ENCODE measurements at regions not wholly inside any gene's neighbourhood (a gene's known extent, or its start where the extent isn't known, plus 50 kb on each side); places are given as distances from the start of the nearest gene placed in this dataset.

GRCh38 chr9:126148994-126149393, 177.6 kb upstream of the MVB12B start:
- DNase-seq: no peak
- TF ChIP-seq CTCF (IDR thresholded peaks at IDR 0.05): no peak
- no peak for TF ChIP-seq EP300 (IDR thresholded peaks at IDR 0.05; ENCODE audit: low read depth)
- no peak for TF ChIP-seq POLR2AphosphoS5 (IDR thresholded peaks at IDR 0.05)
- TF ChIP-seq POLR2A (IDR thresholded peaks at IDR 0.05): no peak
- in situ Hi-C loops (cut with MboI; ENCODE audit: low pct_ligation_motif_present in 1 of 4, low pct_unique_long_range_greater_than_20kb in 1 of 4, low sequenced_read_pairs in 3 of 4) (no loop called here), intact Hi-C loops (cut with DNase I; ENCODE audit: low total_unique reads) (no loop called here)
- 88 to 100% methylated on average over 3 to 4 of the region's 4 CpGs for WGBS, 2 donors (ENCODE audit: low coverage in 1 of 2)
- no peaks in the 10 kb centered on the region for H3K9me3 ChIP-seq
- no peak overlapping the region for H3K4me3 ChIP-seq
- H3K4me1 ChIP-seq: peaks cover 4 to 27% (median 20%) of the 10 kb centered on the region in 4 donors
- H3K36me3 ChIP-seq: no peaks in the 10 kb centered on the region
- peaks cover 3% of the 10 kb centered on the region for H3K27me3 ChIP-seq
- H3K27ac ChIP-seq: no peak overlapping the region

- WGBS, 2 donors (ENCODE audit: low coverage in 1 of 2): 83% methylated on average over 2 of the region's 2 CpGs; no CpG with 5 or more reads in 1 of the 2 donors
Measured at GRCh38 chr9:126149661-126150060, 177.0 kb upstream of the MVB12B start.

GRCh38 chr9:126150411-126151030, 176.1 kb upstream of the MVB12B start:
- DNase-seq: no peak
- 71 to 72% methylated on average over 1 to 6 of the region's 6 CpGs for WGBS, 2 donors (ENCODE audit: low coverage in 1 of 2)
- TF ChIP-seq POLR2A (IDR thresholded peaks at IDR 0.05) (no peak), EP300 (IDR thresholded peaks at IDR 0.05; ENCODE audit: low read depth) (no peak), POLR2AphosphoS5 (IDR thresholded peaks at IDR 0.05) (no peak), CTCF (IDR thresholded peaks at IDR 0.05) (no peak)
- Histone ChIP-seq H3K36me3 (no peaks in the 10 kb centered on the region), H3K27me3 (no peaks in the 10 kb centered on the region), H3K27ac (no peak overlapping the region), H3K4me1 (peaks cover 0 to 27% (median 20%) of the 10 kb centered on the region in 4 donors), H3K9me3 (no peaks in the 10 kb centered on the region), H3K4me3 (no peak overlapping the region)
- in situ Hi-C loops (cut with MboI; ENCODE audit: low pct_ligation_motif_present in 1 of 4, low pct_unique_long_range_greater_than_20kb in 1 of 4, low sequenced_read_pairs in 3 of 4) (no loop called here), intact Hi-C loops (cut with DNase I; ENCODE audit: low total_unique reads) (no loop called here)

More at GRCh38 chr9:126149661-126150060, 177.0 kb upstream of the MVB12B start:
- TF ChIP-seq POLR2A (IDR thresholded peaks at IDR 0.05) (no peak), CTCF (IDR thresholded peaks at IDR 0.05) (no peak)
- peaks cover 3 to 27% (median 20%) of the 10 kb centered on the region in 4 donors for H3K4me1 ChIP-seq
- no peaks in the 10 kb centered on the region for H3K9me3 ChIP-seq
- intact Hi-C loops (cut with DNase I; ENCODE audit: low total_unique reads): no loop called here
- H3K27me3 ChIP-seq: peaks cover 3% of the 10 kb centered on the region
- in situ Hi-C loops (cut with MboI; ENCODE audit: low pct_ligation_motif_present in 1 of 4, low pct_unique_long_range_greater_than_20kb in 1 of 4, low sequenced_read_pairs in 3 of 4): no loop called here
- DNase-seq: no peak
- no peak overlapping the region for H3K4me3 ChIP-seq
- no peak overlapping the region for H3K27ac ChIP-seq
- H3K36me3 ChIP-seq: no peaks in the 10 kb centered on the region

- Histone ChIP-seq H3K9me3 (no peaks in the 10 kb centered on the region), H3K4me1 (peaks cover 0 to 24% (median 18%) of the 10 kb centered on the region in 4 donors), H3K27me3 (no peaks in the 10 kb centered on the region), H3K4me3 (peak overlapping the region in 1 of 4 donors; percentile 4), H3K27ac (peak overlapping the region; percentile 12 to 54 (median 28)), H3K36me3 (no peaks in the 10 kb centered on the region)
- in situ Hi-C loops (cut with MboI; ENCODE audit: low pct_ligation_motif_present in 1 of 4, low pct_unique_long_range_greater_than_20kb in 1 of 4, low sequenced_read_pairs in 3 of 4): no loop called here
- WGBS, 2 donors (ENCODE audit: low coverage in 1 of 2): 30 to 46% methylated on average over 7 to 14 of the region's 14 CpGs
- intact Hi-C loops (cut with DNase I; ENCODE audit: low total_unique reads): no loop called here
- DNase-seq: peak; percentile 51
- TF ChIP-seq EP300 (IDR thresholded peaks at IDR 0.05; ENCODE audit: low read depth) (no peak), POLR2A (IDR thresholded peaks at IDR 0.05) (no peak), POLR2AphosphoS5 (IDR thresholded peaks at IDR 0.05) (no peak), CTCF (IDR thresholded peaks at IDR 0.05) (no peak)
Measured at GRCh38 chr9:126151031-126151685, 175.5 kb upstream of the MVB12B start.
